ENCODE measurements at regions not wholly inside any gene's neighbourhood (a gene's known extent, or its start where the extent isn't known, plus 50 kb on each side); places are given as distances from the start of the nearest gene placed in this dataset.

DNA sequence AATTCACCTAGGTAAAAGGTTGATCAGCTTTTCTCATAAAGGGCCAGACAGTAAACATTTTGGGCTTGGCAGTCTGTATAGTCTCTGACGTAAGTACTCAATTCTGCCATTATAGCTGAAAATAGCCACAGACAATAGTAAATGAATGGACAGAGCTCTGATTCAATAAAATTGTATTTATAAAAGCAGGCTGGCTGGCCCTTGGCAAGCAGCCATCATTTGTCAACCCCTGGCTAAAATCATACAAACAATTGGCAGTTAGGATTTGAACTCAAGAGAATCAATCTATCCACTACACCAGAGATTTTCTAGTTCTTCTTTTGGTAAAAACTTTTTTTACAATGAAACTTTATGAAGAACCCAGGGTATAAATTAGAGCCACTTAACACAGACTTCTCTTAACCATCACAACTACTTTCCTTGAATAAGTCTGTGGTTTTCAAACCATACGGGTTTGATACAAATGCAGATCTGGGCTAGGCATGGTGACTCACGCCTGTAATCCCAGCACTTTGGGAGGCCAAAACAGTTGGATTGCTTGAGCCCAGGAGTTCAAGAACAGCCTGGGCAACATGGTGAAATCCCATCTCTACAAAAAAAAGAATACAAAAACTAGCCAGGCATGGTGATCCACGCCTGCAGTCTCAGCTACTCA lies 124.5 kb downstream of the SLC16A9 start:
- ChIA-PET POLR2A (no interaction called here), CTCF (no interaction called here)
- Mint-ChIP-seq H3K9me3 (peaks cover 21% of the 10 kb centered on the region), H3K4me1 (no peaks in the 10 kb centered on the region), H3K36me3 (no peaks in the 10 kb centered on the region), H3K4me3 (no peak overlapping the region), H3K27me3 (ENCODE audit: low read depth) (peaks cover 3% of the 10 kb centered on the region; the same call in 1 of the 2 replicates), H3K27ac (no peak overlapping the region)
- TF ChIP-seq ZNF425 (CRISPR knock-in tag; conservative IDR thresholded peaks at IDR 0.05) (no peak), CREB1 (CRISPR knock-in tag; IDR thresholded peaks at IDR 0.05) (no peak), HMGA2 (CRISPR knock-in tag; IDR thresholded peaks at IDR 0.05) (no peak), E2F5 (CRISPR knock-in tag; IDR thresholded peaks at IDR 0.05) (no peak), ZNF512 (CRISPR knock-in tag; IDR thresholded peaks at IDR 0.05; ENCODE audit: borderline replicate concordance) (no peak), JUN (CRISPR knock-in tag; IDR thresholded peaks at IDR 0.05) (no peak), ZNF121 (CRISPR knock-in tag; IDR thresholded peaks at IDR 0.05) (no peak), ZNF416 (CRISPR knock-in tag; IDR thresholded peaks at IDR 0.05) (no peak), GTF2I (CRISPR knock-in tag; conservative IDR thresholded peaks at IDR 0.05) (no peak), EMX1 (CRISPR knock-in tag; IDR thresholded peaks at IDR 0.05) (no peak), PRRX2 (CRISPR knock-in tag; IDR thresholded peaks at IDR 0.05) (no peak), FOXK1 (CRISPR knock-in tag; IDR thresholded peaks at IDR 0.05) (no peak)
- TF ChIP-seq, protein P1, sequence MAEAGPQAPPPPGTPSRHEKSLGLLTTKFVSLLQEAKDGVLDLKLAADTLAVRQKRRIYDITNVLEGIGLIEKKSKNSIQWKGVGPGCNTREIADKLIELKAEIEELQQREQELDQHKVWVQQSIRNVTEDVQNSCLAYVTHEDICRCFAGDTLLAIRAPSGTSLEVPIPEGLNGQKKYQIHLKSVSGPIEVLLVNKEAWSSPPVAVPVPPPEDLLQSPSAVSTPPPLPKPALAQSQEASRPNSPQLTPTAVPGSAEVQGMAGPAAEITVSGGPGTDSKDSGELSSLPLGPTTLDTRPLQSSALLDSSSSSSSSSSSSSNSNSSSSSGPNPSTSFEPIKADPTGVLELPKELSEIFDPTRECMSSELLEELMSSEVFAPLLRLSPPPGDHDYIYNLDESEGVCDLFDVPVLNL (CRISPR knock-in tag; IDR thresholded peaks at IDR 0.05; ENCODE audit: borderline replicate concordance, low read depth), result no peak
- DNase-seq (ENCODE audit: low spot score) (no peak), ATAC-seq (no peak)

DNA sequence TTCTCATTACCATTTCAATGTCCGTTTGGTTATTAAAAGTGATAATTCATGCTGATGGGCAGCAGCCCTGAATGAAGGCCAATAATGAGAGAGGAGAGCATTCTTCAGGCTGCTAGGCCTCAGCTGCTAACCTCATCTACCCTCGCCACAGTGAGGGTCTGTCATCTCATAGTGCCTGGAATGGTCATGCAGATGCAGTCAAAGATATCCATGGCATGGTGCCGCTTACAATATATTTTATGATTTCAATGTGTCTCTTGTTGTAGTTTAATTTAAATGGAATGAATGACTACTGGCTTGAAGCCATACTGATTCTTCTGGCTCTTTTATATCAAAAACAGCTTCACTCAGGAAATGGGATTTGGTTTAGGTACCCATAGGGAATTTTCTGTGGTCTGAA lies 126.9 kb downstream of the SLC16A9 start:
- ChIA-PET CTCF (no interaction called here), POLR2A (no interaction called here)
- no peak for DNase-seq (ENCODE audit: low spot score)
- H3K27ac Mint-ChIP-seq, result no peak overlapping the region
- peaks cover 3% of the 10 kb centered on the region for H3K9me3 Mint-ChIP-seq
- H3K36me3 Mint-ChIP-seq, result no peaks in the 10 kb centered on the region
- TF ChIP-seq ZNF121 (CRISPR knock-in tag; IDR thresholded peaks at IDR 0.05) (no peak), SMAD3 (CRISPR knock-in tag; IDR thresholded peaks at IDR 0.05; ENCODE audit: borderline replicate concordance) (no peak), ZNF263 (CRISPR knock-in tag; IDR thresholded peaks at IDR 0.05; ENCODE audit: low read depth) (no peak), TP53 (CRISPR knock-in tag; IDR thresholded peaks at IDR 0.05) (no peak), SOX15 (CRISPR knock-in tag; IDR thresholded peaks at IDR 0.05) (no peak), MAX (CRISPR knock-in tag; IDR thresholded peaks at IDR 0.05) (no peak), GABPB1 (CRISPR knock-in tag; IDR thresholded peaks at IDR 0.05) (no peak), IRF2 (CRISPR knock-in tag; IDR thresholded peaks at IDR 0.05; ENCODE audit: borderline replicate concordance, low read depth) (no peak), PRRX2 (CRISPR knock-in tag; IDR thresholded peaks at IDR 0.05) (no peak), OVOL2 (CRISPR knock-in tag; IDR thresholded peaks at IDR 0.05; ENCODE audit: borderline replicate concordance) (no peak), ZNF138 (CRISPR knock-in tag; conservative IDR thresholded peaks at IDR 0.05) (no peak), NR3C1 (CRISPR knock-in tag; conservative IDR thresholded peaks at IDR 0.05; ENCODE audit: low read depth) (no peak)
- TF ChIP-seq, protein P2, sequence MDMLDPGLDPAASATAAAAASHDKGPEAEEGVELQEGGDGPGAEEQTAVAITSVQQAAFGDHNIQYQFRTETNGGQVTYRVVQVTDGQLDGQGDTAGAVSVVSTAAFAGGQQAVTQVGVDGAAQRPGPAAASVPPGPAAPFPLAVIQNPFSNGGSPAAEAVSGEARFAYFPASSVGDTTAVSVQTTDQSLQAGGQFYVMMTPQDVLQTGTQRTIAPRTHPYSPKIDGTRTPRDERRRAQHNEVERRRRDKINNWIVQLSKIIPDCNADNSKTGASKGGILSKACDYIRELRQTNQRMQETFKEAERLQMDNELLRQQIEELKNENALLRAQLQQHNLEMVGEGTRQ (CRISPR knock-in tag; IDR thresholded peaks at IDR 0.05), result no peak
- no peak for ATAC-seq
- peaks cover 3% of the 10 kb centered on the region; the same call in 1 of the 2 replicates for H3K27me3 Mint-ChIP-seq (ENCODE audit: low read depth)
- H3K4me3 Mint-ChIP-seq, result no peak overlapping the region
- no peaks in the 10 kb centered on the region for H3K4me1 Mint-ChIP-seq
